ENCODE measurements at regions not wholly inside any gene's neighbourhood (a gene's known extent, or its start where the extent isn't known, plus 50 kb on each side); places are given as distances from the start of the nearest gene placed in this dataset.

GRCh38 chr17:14947671-14948070 is 317.5 kb downstream of the PMP22 start:
- Histone ChIP-seq H4K20me1 (ENCODE audit: insufficient read depth, low read length) (no peaks in the 10 kb centered on the region), H3K36me3 (replicated peaks in 1 of 2; ENCODE audit: control insufficient read depth in 1 of 2, insufficient read depth in 2 of 2, low read length in 2 of 2) (no peaks in the 10 kb centered on the region), H3K27me3 (ENCODE audit: control insufficient read depth in 1 of 2, insufficient read depth in 2 of 2, low read length in 2 of 2) (no peaks in the 10 kb centered on the region; a peak in 1 of 5 replicates), H3K4me1 (ENCODE audit: insufficient read depth, low read length) (no peaks in the 10 kb centered on the region), H3K79me2 (ENCODE audit: insufficient read depth, low read length) (no peaks in the 10 kb centered on the region), H2AFZ (ENCODE audit: low read length) (no peak overlapping the region), H3K4me3 (replicated peaks in 1 of 3; ENCODE audit: insufficient read depth in 1 of 3, low read depth in 2 of 3, low read length in 3 of 3) (no peak overlapping the region), H3K27ac (ENCODE audit: extremely low read length, insufficient read depth, low read length) (no peak overlapping the region), H3K4me2 (ENCODE audit: low read depth, low read length) (no peak overlapping the region), H3K9me3 (ENCODE audit: low read length) (no peaks in the 10 kb centered on the region), H3K9ac (ENCODE audit: insufficient read depth, low read depth, low read length) (no peak overlapping the region)
- ChIA-PET POLR2A (no interaction called here), CTCF (ENCODE audit: low intra/inter-chr PET ratio, low total read pairs) (no interaction called here)
- DNase-seq (ENCODE audit: low spot score): no peak
- no peak for ATAC-seq
- 25% methylated on average over 2 of the region's 2 CpGs for WGBS (ENCODE audit: low lambda C conversion rate)
- no peak for FAIRE-seq
- in situ Hi-C loops (cut with HindIII; ENCODE audit: extremely low pct_ligation_motif_present, low pct_unique_long_range_greater_than_20kb) (loop anchor here (25.0 kb wide), 1 partner anchor 685 kb away; no protein-coding TSS in a partner anchor), intact Hi-C loops (cut with micrococcal nuclease; ENCODE audit: unreplicated experiment) (no loop called here)
- BruUV-seq (replicated peaks): no TSS peak
- TF ChIP-seq ZNF674 (CRISPR knock-in tag; IDR thresholded peaks at IDR 0.05; ENCODE audit: low read depth) (no peak), NR2F2 (IDR thresholded peaks at IDR 0.05; ENCODE audit: borderline replicate concordance, low read depth) (no peak), CCAR2 (optimal IDR thresholded peaks at IDR 0.05; ENCODE audit: low read depth, low read length) (no peak), NR1H2 (CRISPR knock-in tag; IDR thresholded peaks at IDR 0.05; ENCODE audit: borderline replicate concordance, low read depth) (no peak), ZNF44 (CRISPR knock-in tag; IDR thresholded peaks at IDR 0.05) (no peak), U2AF1 (optimal IDR thresholded peaks at IDR 0.05; ENCODE audit: low read depth, low read length) (no peak), ZNF256 (CRISPR knock-in tag; conservative IDR thresholded peaks at IDR 0.05) (no peak), TARDBP (CRISPR knock-in tag; IDR thresholded peaks at IDR 0.05) (no peak), SNAPC5 (CRISPR knock-in tag; IDR thresholded peaks at IDR 0.05; ENCODE audit: borderline replicate concordance) (no peak)

- H2AFZ ChIP-seq (ENCODE audit: low read length): no peak overlapping the region
- CTCF ChIA-PET (ENCODE audit: low intra/inter-chr PET ratio, low total read pairs): no interaction called here
- no peak overlapping the region for H3K4me3 ChIP-seq (replicated peaks in 1 of 3; ENCODE audit: insufficient read depth in 1 of 3, low read depth in 2 of 3, low read length in 3 of 3)
- no peak for FAIRE-seq
- in situ Hi-C loops (cut with HindIII; ENCODE audit: extremely low pct_ligation_motif_present, low pct_unique_long_range_greater_than_20kb): loop anchor here (25.0 kb wide), 1 partner anchor 684 kb away; no protein-coding TSS in a partner anchor
- no peaks in the 10 kb centered on the region; a peak in 1 of 5 replicates for H3K27me3 ChIP-seq (ENCODE audit: control insufficient read depth in 1 of 2, insufficient read depth in 2 of 2, low read length in 2 of 2)
- no peaks in the 10 kb centered on the region for H3K4me1 ChIP-seq (ENCODE audit: insufficient read depth, low read length)
- H3K4me2 ChIP-seq (ENCODE audit: low read depth, low read length): no peak overlapping the region
- no peaks in the 10 kb centered on the region for H3K79me2 ChIP-seq (ENCODE audit: insufficient read depth, low read length)
- no TSS peak for BruUV-seq (replicated peaks)
- H3K9me3 ChIP-seq (ENCODE audit: low read length): no peaks in the 10 kb centered on the region
- no peak overlapping the region for H3K9ac ChIP-seq (ENCODE audit: insufficient read depth, low read depth, low read length)
- no peak for ATAC-seq
- no peak overlapping the region for H3K27ac ChIP-seq (ENCODE audit: extremely low read length, insufficient read depth, low read length)
- H3K36me3 ChIP-seq (replicated peaks in 1 of 2; ENCODE audit: control insufficient read depth in 1 of 2, insufficient read depth in 2 of 2, low read length in 2 of 2): no peaks in the 10 kb centered on the region
- WGBS (ENCODE audit: low lambda C conversion rate): 30% methylated on average over 7 of the region's 7 CpGs
- POLR2A ChIA-PET: no interaction called here
- DNase-seq (ENCODE audit: low spot score): no peak
- intact Hi-C loops (cut with micrococcal nuclease; ENCODE audit: unreplicated experiment): no loop called here
- H4K20me1 ChIP-seq (ENCODE audit: insufficient read depth, low read length): no peaks in the 10 kb centered on the region
- TF ChIP-seq PRPF4 (IDR thresholded peaks at IDR 0.05; ENCODE audit: low read depth, low read length, poor library complexity, severe bottlenecking) (no peak), MLX (CRISPR knock-in tag; IDR thresholded peaks at IDR 0.05) (no peak), SRSF1 (optimal IDR thresholded peaks at IDR 0.05; ENCODE audit: low read depth, low read length) (no peak), PLSCR1 (CRISPR knock-in tag; IDR thresholded peaks at IDR 0.05; ENCODE audit: borderline replicate concordance) (no peak)
Measured at GRCh38 chr17:14946481-14946880, 318.6 kb downstream of the PMP22 start.

Measured in HepG2 (cell line).